Breast epithelium (tissue), 4 donors: ENCODE measurements at regions not wholly inside any gene's neighbourhood (a gene's known extent, or its start where the extent isn't known, plus 50 kb on each side); places are given as distances from the start of the nearest gene placed in this dataset.

Experiments
- DNase-seq, 2 donors: peaks; one replicate each; pipeline ENCODE4 v3.0.0-alpha.2; 2019; ENCODE audit warnings: low spot score in 2 of 2
- H3K27ac ChIP-seq, 2 donors: fragments of 200-600 bp; sonication (generic) in 1 of 2; one replicate each; pipeline ENCODE4 v1.5.1; 2016 to 2019; ENCODE audit warnings: mild to moderate bottlenecking in 1 of 2
- H3K27me3 ChIP-seq, 2 donors: fragments of 200-600 bp; sonication (generic) in 1 of 2; one replicate each; pipeline versions ENCODE4 v1.5.1 to v1.6.0; 2017 to 2019; ENCODE audit warnings: control low read depth in 1 of 2, mild to moderate bottlenecking in 1 of 2
- H3K36me3 ChIP-seq: fragments of 200-600 bp; one replicate; pipeline ENCODE4 v1.5.1; 2019
- H3K4me1 ChIP-seq, 2 donors: fragments of 200-600 bp; sonication (generic); one replicate each; pipeline ENCODE4 v1.5.1; 2016 to 2019; ENCODE audit warnings: control low read depth in 1 of 2
- H3K4me3 ChIP-seq, 3 donors: fragments of 200-600 bp; sonication (generic); 1 replicate in 2 of 3; 2 replicates in 1 of 3; pipeline ENCODE4 v1.5.1; 2016 to 2019; ENCODE audit warnings: mild to moderate bottlenecking in 3 of 3, moderate library complexity in 2 of 3
- H3K9me3 ChIP-seq, 2 donors: fragments of 200-600 bp; sonication (generic) in 1 of 2; one replicate each; pipeline ENCODE4 v1.5.1; 2016 to 2019; ENCODE audit warnings: control low read depth in 1 of 2
- CTCF ChIP-seq, 3 donors: fragments of 450-650 bp; IDR thresholded peaks; one replicate each; pipeline ENCODE4 v1.5.1; 2016 to 2017; ENCODE audit warnings: antibody characterized with exemption in 3 of 3, mild to moderate bottlenecking in 3 of 3, moderate library complexity in 3 of 3
- POLR2A ChIP-seq: fragments of 450-650 bp; IDR thresholded peaks from one replicate; pipeline ENCODE4 v1.6.1; 2016; ENCODE audit warnings: antibody characterized with exemption, mild to moderate bottlenecking, moderate library complexity
- POLR2AphosphoS5 ChIP-seq, 3 donors: sonication (generic); formaldehyde crosslinking; IDR thresholded peaks; one replicate each; pipeline ENCODE4 v1.6.1; 2017; ENCODE audit warnings: antibody characterized with exemption in 3 of 3
- intact Hi-C: fragments of 100-400 bp; cut with DNase I; formaldehyde crosslinking; loops from one replicate; pipeline ENCODE4 v1.15.1; 2023; ENCODE audit warnings: low total_unique reads

DNA sequence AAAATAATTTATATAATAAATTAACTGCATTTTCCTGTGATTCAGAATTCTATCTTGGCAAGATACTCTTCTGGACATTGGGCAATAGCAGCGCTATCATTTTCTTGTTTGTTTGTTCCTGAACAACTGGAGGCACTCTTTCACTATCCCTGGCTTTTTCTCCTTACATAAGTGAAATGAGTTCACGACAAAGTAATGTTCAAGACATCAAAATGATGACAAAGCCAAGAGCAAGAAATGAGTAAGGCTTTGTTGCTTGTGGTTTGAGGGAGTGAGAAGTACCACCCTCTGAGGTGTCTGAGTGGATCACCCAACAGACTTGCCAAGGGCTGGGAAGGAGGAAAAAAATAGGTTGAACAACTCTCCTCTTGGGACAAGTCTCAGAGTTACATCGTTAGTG, 466.6 kb upstream of the JAG1 start:
- H3K27me3 ChIP-seq, result no peaks in the 10 kb centered on the region
- H3K4me3 ChIP-seq, result no peak overlapping the region
- no peak for DNase-seq
- H3K27ac ChIP-seq, result no peak overlapping the region
- H3K4me1 ChIP-seq, result no peaks in the 10 kb centered on the region
- TF ChIP-seq CTCF (IDR thresholded peaks at IDR 0.05) (no peak), POLR2AphosphoS5 (IDR thresholded peaks at IDR 0.05) (no peak), POLR2A (no peak)
- no peaks in the 10 kb centered on the region for H3K9me3 ChIP-seq
- intact Hi-C loops, result no loop called here
- no peaks in the 10 kb centered on the region for H3K36me3 ChIP-seq

GRCh38 chr20:11143481-11143880, 469.7 kb upstream of the JAG1 start:
- TF ChIP-seq CTCF (IDR thresholded peaks at IDR 0.05) (no peak), POLR2A (no peak), POLR2AphosphoS5 (IDR thresholded peaks at IDR 0.05) (no peak)
- intact Hi-C loops, result no loop called here
- no peaks in the 10 kb centered on the region for H3K9me3 ChIP-seq
- no peaks in the 10 kb centered on the region for H3K4me1 ChIP-seq
- no peaks in the 10 kb centered on the region for H3K36me3 ChIP-seq
- DNase-seq, result no peak
- H3K27ac ChIP-seq, result no peak overlapping the region
- no peaks in the 10 kb centered on the region for H3K27me3 ChIP-seq
- H3K4me3 ChIP-seq, result no peak overlapping the region

DNA sequence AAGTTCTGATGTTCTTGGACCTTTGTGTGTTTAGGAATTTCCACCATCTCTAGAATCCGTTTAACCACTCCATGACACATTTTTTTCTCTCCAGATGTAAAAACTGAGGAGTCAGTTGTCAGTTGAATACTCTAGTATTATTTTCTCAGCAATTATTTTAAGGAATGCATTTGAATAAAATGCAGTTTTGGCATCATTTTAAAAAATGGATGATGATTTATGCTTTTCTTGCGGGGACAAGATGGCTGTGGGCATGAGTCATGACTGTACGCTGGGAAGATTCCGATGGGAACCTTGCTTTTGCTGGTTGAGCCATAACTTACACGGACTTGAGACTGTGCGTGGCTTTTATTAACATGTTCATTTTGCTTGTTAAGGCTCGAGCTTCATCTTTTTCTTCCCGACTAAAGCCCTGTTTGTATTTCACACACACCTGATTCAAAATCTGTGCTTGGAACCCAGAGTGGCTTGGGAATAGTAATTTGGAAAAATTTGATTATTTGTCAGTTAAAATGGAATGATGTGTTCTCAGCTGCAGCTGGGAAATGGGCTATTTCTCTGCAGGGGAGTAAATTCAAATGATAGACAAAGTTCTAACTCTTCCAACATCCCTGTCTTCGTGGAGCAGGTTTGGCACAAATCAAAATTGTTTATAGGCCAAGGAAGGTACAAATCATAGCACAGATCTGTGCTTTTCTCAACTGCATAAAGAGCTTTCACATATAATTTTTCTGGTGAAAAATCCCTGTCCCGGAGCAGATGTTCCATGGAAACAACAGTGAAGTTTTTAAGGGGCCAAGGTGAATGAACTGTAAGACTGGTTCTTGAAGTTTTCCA, 470.5 kb upstream of the JAG1 start:
- intact Hi-C loops, result no loop called here
- H3K4me1 ChIP-seq, result no peaks in the 10 kb centered on the region
- no peak for DNase-seq
- H3K27me3 ChIP-seq, result no peaks in the 10 kb centered on the region
- no peaks in the 10 kb centered on the region for H3K36me3 ChIP-seq
- H3K27ac ChIP-seq, result no peak overlapping the region
- TF ChIP-seq POLR2A (no peak), CTCF (IDR thresholded peaks at IDR 0.05) (no peak), POLR2AphosphoS5 (IDR thresholded peaks at IDR 0.05) (no peak)
- no peak overlapping the region for H3K4me3 ChIP-seq
- H3K9me3 ChIP-seq, result no peaks in the 10 kb centered on the region

DNA sequence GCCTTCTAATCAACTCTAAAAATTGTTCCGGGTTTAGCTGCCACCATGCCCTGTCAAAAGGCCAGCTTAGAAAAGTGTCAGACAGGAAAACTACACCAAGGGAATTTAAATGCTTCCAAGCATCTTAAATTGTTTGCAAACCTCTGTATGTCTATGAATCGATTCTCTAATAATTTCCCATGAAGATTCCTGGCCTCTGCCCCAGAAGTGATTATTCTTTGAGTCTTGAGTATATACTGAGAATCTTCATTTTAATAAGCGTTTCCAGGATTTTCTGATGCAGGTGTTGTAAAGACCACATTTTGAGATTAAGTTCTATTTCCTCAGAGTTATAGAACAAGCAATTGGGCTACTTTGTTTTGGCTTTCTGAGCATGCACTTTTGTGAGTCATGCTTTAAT, 471.8 kb upstream of the JAG1 start:
- H3K27me3 ChIP-seq, result no peaks in the 10 kb centered on the region
- H3K9me3 ChIP-seq, result no peaks in the 10 kb centered on the region
- H3K4me3 ChIP-seq, result no peak overlapping the region
- intact Hi-C loops, result no loop called here
- TF ChIP-seq CTCF (IDR thresholded peaks at IDR 0.05) (no peak), POLR2A (no peak), POLR2AphosphoS5 (IDR thresholded peaks at IDR 0.05) (no peak)
- H3K36me3 ChIP-seq, result no peaks in the 10 kb centered on the region
- H3K27ac ChIP-seq, result no peak overlapping the region
- no peak for DNase-seq
- no peaks in the 10 kb centered on the region for H3K4me1 ChIP-seq

DNA sequence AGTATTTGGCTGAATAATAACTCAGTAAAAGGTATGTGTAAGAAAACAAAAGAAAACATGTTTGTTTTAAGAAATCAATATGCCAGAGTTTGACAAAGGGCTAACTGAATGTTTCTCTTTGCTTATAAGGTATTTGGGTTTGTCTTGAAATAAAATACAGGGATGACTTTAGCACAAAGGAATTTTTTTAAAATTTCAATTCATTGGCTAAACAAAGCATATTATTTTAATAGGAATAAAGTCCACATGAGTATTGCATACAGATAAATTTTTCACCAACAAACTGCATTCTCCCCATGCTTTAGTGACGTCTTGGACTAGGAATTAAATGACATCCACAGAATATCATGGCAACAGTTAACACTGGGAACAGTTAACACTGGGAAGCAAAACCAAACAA, 480.0 kb upstream of the JAG1 start:
- TF ChIP-seq POLR2A, result no peak
- TF ChIP-seq CTCF (IDR thresholded peaks at IDR 0.05), result no peak
- no peak for TF ChIP-seq POLR2AphosphoS5 (IDR thresholded peaks at IDR 0.05)
- Histone ChIP-seq H3K36me3 (no peaks in the 10 kb centered on the region), H3K9me3 (no peaks in the 10 kb centered on the region), H3K4me3 (no peak overlapping the region), H3K27ac (no peak overlapping the region), H3K4me1 (no peaks in the 10 kb centered on the region), H3K27me3 (no peaks in the 10 kb centered on the region)
- intact Hi-C loops, result no loop called here
- no peak for DNase-seq
